Prostate gland (tissue), 2 donors: ENCODE measurements at regions not wholly inside any gene's neighbourhood (a gene's known extent, or its start where the extent isn't known, plus 50 kb on each side); places are given as distances from the start of the nearest gene placed in this dataset.

ENCODE experiments used
- DNase-seq: peaks from one replicate; pipeline ENCODE4 v3.0.0-alpha.2; 2019; ENCODE audit warnings: low spot score
- H3K27ac ChIP-seq, 2 donors: fragments of 200-600 bp; sonication (generic); 2 replicates each; pipeline ENCODE4 v1.5.1; 2017 to 2019
- H3K27me3 ChIP-seq: fragments of 200-600 bp; sonication (generic); replicated peaks from 2 replicates; pipeline ENCODE4 v1.5.1; 2019; ENCODE audit not compliant: insufficient read depth
- H3K36me3 ChIP-seq, 2 donors: fragments of 200-600 bp; sonication (generic); 1 replicate in 1 of 2; 2 replicates in 1 of 2; pipeline versions ENCODE4 v1.5.1 to v1.8.1; 2017 to 2019
- H3K4me1 ChIP-seq: fragments of 200-600 bp; sonication (generic); replicated peaks from 2 replicates; pipeline ENCODE4 v1.5.1; 2019
- H3K4me3 ChIP-seq, 2 donors: fragments of 200-600 bp; sonication (generic); 2 replicates each; pipeline ENCODE4 v1.5.1; 2017 to 2019
- H3K9me3 ChIP-seq: fragments of 200-600 bp; sonication (generic); 2 replicates; pipeline ENCODE4 v1.5.1; 2017
- POLR2A ChIP-seq: fragments of 450-650 bp; IDR thresholded peaks from one replicate; pipeline ENCODE4 v1.6.1; 2016; ENCODE audit warnings: antibody characterized with exemption, mild to moderate bottlenecking
- POLR2AphosphoS5 ChIP-seq: sonication (generic); formaldehyde crosslinking; IDR thresholded peaks from one replicate; pipeline ENCODE4 v1.6.1; 2017; ENCODE audit warnings: antibody characterized with exemption
- WGBS: methylation state at CpG from one replicate; pipeline ENCODE4 v1.1.5; 2018; 5-methylcytosine and 5-hydroxymethylcytosine counted together
- intact Hi-C: fragments of 100-400 bp; cut with DNase I; formaldehyde crosslinking; loops from one replicate; pipeline ENCODE4 v1.14.2; 2022
- TF ChIP-seq, protein P1 (sequence below), 4 experiments: fragments of 200-600 bp in 2 of 4; fragments of 450-650 bp in 2 of 4; sonication (generic) in 2 of 4; IDR thresholded peaks; 1 replicate in 3 of 4; 2 replicates in 1 of 4; pipeline ENCODE4 v1.5.1; 2016 to 2019; ENCODE audit warnings: antibody characterized with exemption in 4 of 4, mild to moderate bottlenecking in 2 of 4, moderate library complexity in 2 of 4

GRCh38 chr18:39105104-39105503 lies 1539.5 kb upstream of the CELF4 start:
- H3K4me3 ChIP-seq: no peak overlapping the region
- intact Hi-C loops: no loop called here
- TF ChIP-seq POLR2AphosphoS5 (no peak), POLR2A (no peak)
- TF ChIP-seq, protein P1, sequence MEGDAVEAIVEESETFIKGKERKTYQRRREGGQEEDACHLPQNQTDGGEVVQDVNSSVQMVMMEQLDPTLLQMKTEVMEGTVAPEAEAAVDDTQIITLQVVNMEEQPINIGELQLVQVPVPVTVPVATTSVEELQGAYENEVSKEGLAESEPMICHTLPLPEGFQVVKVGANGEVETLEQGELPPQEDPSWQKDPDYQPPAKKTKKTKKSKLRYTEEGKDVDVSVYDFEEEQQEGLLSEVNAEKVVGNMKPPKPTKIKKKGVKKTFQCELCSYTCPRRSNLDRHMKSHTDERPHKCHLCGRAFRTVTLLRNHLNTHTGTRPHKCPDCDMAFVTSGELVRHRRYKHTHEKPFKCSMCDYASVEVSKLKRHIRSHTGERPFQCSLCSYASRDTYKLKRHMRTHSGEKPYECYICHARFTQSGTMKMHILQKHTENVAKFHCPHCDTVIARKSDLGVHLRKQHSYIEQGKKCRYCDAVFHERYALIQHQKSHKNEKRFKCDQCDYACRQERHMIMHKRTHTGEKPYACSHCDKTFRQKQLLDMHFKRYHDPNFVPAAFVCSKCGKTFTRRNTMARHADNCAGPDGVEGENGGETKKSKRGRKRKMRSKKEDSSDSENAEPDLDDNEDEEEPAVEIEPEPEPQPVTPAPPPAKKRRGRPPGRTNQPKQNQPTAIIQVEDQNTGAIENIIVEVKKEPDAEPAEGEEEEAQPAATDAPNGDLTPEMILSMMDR (IDR thresholded peaks at IDR 0.05): no peak
- H3K27me3 ChIP-seq: no peaks in the 10 kb centered on the region
- no peaks in the 10 kb centered on the region for H3K4me1 ChIP-seq
- 33% methylated on average over 4 of the region's 4 CpGs for WGBS
- no peaks in the 10 kb centered on the region for H3K9me3 ChIP-seq
- H3K27ac ChIP-seq: no peak overlapping the region
- DNase-seq: no peak
- no peaks in the 10 kb centered on the region for H3K36me3 ChIP-seq

- intact Hi-C loops: no loop called here
- TF ChIP-seq, protein P1 (IDR thresholded peaks at IDR 0.05): no peak
- no peak for TF ChIP-seq POLR2AphosphoS5
- no peak for TF ChIP-seq POLR2A
- H3K36me3 ChIP-seq: no peaks in the 10 kb centered on the region
- H3K4me1 ChIP-seq: no peaks in the 10 kb centered on the region
- H3K9me3 ChIP-seq: no peaks in the 10 kb centered on the region
- no peaks in the 10 kb centered on the region for H3K27me3 ChIP-seq
- H3K27ac ChIP-seq: no peak overlapping the region
- no peak overlapping the region for H3K4me3 ChIP-seq
- 58% methylated on average over 3 of the region's 3 CpGs for WGBS
- DNase-seq: no peak
These were observed 1507.4 kb upstream of the CELF4 start for GRCh38 chr18:39072970-39073369.

DNA sequence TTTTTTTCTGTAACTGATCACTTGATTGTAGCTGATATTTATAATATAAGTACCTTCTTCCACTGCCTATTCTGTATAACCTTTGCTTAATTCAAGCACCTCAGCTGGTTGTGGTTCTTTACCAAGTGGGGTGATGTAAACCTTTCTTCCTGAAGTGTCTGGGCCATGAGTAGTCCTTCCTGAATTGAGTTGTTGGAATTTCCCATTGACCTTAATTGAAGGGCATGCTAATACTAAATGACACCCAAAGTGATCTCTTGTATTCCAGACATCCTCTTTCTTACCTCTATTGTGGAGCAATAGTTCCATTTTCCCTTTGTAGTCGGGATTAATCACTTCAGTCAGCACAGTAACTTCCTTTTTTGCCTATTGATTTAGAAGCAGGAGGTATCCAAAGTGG lies 1496.8 kb upstream of the CELF4 start:
- no peaks in the 10 kb centered on the region for H3K36me3 ChIP-seq
- WGBS: 81% methylated on average over 1 of the region's 1 CpG
- no peak overlapping the region for H3K27ac ChIP-seq
- no peak for DNase-seq
- no peaks in the 10 kb centered on the region for H3K4me1 ChIP-seq
- intact Hi-C loops: no loop called here
- TF ChIP-seq, protein P1 (IDR thresholded peaks at IDR 0.05): no peak
- TF ChIP-seq POLR2AphosphoS5 (no peak), POLR2A (no peak)
- H3K27me3 ChIP-seq: no peaks in the 10 kb centered on the region
- H3K9me3 ChIP-seq: no peaks in the 10 kb centered on the region
- no peak overlapping the region for H3K4me3 ChIP-seq

GRCh38 chr18:39058386-39059000 lies 1492.9 kb upstream of the CELF4 start:
- H3K36me3 ChIP-seq: no peaks in the 10 kb centered on the region
- 68% methylated on average over 6 of the region's 6 CpGs for WGBS
- H3K9me3 ChIP-seq: no peaks in the 10 kb centered on the region
- no peaks in the 10 kb centered on the region for H3K27me3 ChIP-seq
- intact Hi-C loops: no loop called here
- DNase-seq: no peak
- TF ChIP-seq, protein P1 (IDR thresholded peaks at IDR 0.05): no peak
- TF ChIP-seq POLR2AphosphoS5: no peak
- no peak overlapping the region for H3K4me3 ChIP-seq
- H3K27ac ChIP-seq: no peak overlapping the region
- H3K4me1 ChIP-seq: no peaks in the 10 kb centered on the region

DNA sequence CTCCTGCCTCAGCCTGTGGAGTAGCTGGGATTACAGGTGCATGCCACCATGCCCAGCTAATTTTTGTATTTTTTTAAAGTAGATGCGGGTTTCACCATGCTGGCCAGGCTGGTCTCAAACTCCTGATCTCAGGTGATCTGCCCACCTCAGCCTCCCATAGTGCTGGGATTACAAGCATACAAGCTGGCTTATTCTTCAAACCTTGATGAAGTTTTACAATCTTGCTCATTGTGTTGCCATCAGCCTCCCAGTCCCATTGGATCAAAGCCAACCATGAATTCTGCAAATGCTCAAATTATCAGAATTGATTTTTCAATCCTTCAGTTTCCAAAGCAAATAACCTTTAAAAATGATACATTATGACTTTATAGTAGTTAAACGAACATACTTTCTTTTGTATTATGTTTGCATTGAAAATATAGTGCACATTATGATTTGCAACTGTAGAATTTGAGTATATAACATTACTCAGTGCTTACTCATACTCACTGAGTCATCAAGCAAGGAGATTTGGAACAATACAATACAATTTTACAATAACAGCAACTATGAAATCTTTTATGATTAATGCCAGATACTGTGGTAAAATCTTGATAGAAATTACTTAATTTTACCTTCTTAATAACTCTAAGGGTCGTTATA lies 1491.9 kb upstream of the CELF4 start:
- DNase-seq: no peak
- Histone ChIP-seq H3K27ac (no peak overlapping the region), H3K36me3 (no peaks in the 10 kb centered on the region), H3K27me3 (no peaks in the 10 kb centered on the region), H3K4me1 (no peaks in the 10 kb centered on the region), H3K4me3 (no peak overlapping the region), H3K9me3 (no peaks in the 10 kb centered on the region)
- 62% methylated on average over 3 of the region's 3 CpGs for WGBS
- no peak for TF ChIP-seq POLR2AphosphoS5
- TF ChIP-seq POLR2A: no peak
- TF ChIP-seq, protein P1 (IDR thresholded peaks at IDR 0.05): no peak
- intact Hi-C loops: no loop called here
